KG1 (cell line): ENCODE measurements at regions not wholly inside any gene's neighbourhood (a gene's known extent, or its start where the extent isn't known, plus 50 kb on each side); places are given as distances from the start of the nearest gene placed in this dataset.

Source experiments
- DNase-seq: peaks from one replicate; lab custom pipeline; 2025; lab: John Stamatoyannopoulos, UW

DNA sequence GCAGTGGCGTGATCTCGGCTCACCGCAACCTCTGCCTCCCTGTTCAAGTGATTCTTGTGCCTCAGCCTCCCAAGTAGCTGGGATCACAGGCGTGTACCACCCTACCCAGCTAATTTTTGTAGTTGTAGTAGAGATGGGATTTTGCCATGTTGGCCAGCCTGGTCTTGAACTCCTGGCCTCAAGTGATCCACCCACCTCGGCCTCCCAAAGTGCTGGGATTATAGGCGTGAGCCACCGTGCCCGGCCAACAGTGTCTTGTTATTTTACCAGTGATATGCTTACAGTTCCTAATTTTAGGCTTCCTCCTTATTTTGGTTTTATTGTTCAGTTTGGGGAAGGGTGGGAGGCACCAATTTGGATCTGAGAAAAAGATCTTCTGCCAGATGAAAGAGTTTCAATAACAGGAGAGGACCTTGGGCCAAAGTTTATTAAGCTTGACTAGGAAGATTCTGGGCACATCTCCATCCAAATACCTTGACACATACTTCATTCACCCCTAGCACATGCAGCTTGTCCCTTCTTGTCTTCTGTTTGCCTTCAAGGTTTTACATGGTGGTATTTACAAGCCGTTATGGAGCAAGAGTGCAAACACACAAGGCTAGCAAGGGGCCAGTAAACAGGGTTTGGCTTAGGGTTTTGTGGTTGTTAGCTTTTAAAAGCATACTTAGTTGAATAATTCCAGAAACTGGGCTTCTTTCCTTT, 168.1 kb upstream of the DMRT1 start:
- DNase-seq: no peak

DNA sequence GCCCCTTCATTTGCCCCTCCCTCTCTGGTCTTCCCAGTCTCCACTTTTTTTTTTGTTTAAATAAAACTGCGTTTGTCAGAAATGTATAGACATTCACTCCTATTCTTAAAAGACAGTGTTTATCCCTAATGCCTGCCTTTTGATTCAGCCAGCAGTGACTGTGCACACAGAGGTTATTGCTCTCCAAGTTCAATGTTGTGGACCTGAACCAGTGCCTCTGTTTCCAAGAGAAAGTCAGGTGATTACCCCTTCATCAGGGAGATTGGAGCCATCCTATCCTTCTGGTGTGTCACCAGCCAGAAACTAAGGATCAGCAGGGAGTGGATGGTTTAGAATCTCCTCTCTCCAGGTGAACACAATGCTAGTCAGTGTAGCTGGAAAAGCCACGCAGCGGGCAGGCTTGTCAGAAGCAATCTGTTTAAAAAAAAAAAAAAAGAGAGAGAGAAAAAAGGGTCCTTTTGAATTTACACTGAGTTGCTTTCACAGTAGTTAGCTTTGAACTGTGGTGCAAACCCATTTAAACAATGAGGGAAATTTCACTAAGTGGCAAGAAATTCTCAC, 167.5 kb upstream of the DMRT1 start:
- DNase-seq: no peak

DNA sequence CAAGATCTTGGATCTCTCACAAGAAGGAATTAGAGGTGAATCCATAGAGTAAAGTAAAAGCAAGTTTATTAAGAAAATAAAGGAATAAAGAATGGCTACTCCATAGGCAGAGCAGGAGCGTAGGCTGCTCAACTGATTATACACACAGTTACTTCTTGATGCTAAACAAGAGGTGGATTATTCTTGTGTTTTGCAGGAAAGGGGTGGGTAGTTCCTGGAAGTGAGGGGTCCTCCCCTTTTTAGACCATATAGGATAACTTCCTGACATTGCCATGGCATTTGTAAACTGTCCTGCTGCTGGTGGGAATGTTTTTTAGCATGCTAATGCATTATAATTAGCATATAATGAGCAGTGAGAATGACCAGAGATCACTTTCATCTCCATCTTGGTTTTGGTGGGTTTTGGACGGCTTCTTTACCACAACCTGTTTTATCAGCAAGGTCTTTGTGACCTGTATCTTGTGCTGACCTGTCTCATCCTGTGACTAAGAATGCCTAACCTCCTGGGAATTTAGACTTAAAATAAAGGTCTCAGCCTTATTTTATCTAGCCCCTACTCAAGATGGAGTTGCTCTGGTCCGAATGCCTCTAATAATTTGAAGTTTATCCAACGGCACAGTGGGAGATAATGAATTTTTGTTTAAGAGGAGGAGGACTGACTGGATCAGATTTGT, 165.7 kb upstream of the DMRT1 start:
- DNase-seq: no peak

DNA sequence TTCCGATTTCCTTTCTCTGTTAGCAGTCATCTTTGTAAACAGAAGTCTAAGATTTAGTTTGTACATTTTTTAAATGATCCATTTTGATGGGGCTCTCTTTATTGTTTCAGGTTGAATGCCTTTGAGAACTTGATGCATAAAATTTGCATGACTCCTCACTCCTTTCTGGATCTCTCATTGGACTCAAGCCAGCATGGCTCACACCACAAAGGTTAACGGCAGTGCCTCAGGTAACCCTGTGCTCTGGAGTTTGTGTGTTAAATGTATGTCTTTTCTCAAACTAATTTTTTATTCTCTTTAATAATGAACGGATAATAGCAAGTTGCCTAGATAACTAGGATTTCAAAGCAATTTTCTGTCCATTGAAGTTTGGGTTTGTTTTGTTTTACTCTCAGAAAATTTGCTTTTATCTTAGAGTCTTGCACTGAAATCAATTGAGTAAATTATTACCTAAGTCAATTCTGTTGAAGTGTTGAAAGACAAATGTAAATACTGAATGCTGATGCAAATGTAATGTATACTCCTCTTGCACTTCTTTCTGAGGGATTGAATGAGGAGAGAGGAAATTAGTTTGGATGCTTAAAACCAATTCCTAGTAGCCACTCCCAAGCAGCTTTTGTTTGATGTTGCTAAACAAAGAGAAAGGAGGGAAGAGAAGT, 164.6 kb upstream of the DMRT1 start:
- no peak for DNase-seq

DNA sequence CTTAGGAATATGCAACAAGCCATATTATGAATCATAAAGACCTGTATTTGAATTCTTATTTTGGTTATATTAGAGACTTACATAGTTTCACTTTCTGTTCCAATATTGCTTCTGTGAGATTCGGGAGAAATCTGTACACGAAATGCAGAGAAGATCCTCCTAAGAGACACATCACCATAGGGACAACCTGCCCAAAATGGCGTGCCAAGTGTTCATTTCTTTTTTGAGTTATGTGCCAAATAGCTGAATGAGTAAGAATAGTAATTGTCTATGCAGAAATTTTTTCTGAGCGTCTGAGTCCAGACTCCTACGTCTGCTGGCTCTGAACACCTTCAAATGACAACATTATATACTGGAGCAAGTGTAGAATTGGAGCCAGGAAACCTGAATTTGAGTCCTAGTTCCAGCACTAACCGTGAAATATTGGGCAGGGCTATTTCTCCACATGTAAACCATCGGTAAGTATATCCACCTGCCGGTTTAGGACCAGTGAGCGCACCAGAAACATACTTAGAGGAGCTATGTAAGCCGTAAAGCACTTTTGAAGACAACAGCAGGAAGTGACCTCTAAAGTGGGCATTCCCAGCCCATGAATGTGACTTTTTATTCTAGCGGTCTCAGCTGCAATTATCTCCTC, 163.9 kb upstream of the DMRT1 start:
- no peak for DNase-seq

DNA sequence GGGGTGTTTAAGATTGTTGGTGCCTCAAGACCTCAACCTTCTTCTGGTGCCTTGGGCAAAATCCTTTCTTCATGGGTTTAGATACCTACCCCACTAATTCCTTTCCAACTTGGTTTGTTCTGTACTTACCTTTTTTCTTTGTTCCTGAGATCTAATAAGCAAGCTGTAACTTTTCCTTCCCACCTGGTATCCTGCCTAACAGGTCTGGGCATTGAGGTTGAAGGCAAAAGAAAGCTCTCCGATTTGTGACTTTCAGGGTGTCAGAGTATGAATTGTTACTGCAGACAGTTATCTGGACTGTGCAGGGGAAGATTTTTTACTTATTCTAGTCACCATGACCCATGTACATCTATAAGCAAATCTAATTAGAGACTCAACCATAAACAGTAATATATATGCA, 162.6 kb upstream of the DMRT1 start:
- no peak for DNase-seq

DNA sequence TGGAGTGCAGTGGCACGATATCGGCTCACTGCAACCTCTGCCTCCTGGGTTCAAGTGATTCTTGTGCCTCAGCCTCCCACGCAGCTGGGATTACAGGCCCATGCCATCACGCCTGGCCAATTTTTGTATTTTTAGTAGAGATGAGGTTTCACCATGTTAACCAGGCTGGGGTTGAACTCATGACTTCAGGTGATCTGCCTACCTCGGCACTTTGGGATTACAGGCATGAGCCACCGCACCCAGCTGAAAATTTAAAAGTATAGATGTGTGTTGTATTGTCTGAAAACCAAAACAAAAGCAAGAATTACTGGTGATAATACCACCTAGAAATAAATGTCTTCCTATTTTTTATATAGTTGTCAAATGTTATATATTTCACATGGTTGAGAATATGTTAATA, 162.0 kb upstream of the DMRT1 start:
- no peak for DNase-seq

DNA sequence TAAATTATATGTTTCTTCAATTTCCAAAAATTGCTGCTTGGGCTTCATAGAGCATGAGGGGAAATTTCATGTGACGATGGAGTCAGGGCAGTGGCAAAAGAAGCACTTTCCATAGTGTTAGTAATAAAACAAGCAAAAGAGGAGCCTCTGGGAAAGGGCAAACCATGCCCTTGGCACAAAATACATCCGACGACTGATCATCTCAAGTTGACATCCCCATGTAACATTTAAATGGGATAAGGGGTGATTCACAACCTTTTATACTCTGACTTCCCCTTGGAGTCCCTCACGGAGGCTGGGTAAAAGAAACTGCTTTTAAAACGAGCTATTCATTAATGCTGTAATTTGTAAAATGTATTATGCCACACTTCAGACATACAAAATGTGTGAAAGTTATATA, 161.4 kb upstream of the DMRT1 start:
- no peak for DNase-seq

DNA sequence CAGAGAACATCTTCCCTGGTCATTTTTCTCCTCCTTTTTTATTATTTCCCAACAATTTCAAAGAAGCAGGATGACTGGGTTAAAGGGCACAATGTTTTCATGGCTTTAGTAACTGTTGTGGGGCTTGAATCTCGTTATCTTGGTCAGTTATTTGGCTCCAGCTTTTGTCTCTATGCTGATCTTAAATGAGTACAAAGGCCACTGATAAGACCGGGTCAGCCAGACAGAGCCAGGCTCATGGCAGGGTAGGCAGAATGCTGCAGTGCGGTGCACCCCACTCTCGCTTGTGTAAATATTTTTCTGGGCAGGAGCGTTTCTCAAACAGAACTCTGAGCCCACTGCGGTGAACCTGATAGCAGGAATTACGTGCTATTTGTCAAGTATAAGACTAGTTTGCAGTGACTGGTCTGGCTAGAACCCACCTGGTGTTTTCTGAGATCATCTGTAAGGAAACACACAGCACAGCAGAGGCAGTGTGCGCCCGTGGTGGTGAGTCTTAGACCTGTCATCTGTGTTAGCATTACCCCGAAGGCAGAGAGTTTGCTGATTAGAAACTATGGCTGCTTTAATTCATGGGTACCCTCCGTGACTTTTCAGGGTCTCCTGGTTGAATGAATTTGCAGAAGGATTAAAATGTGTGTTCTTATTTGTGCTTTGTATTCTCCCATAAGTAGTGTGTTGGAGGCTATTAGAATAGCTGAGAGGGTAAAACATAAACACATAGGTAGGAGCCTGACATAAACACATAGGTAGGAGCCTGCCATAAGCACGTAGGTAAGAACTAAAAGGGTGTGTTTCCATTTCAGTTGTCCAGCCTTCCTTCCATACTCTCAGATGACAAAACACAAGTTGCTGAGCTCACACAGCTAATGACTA, 158.6 kb upstream of the DMRT1 start:
- DNase-seq: no peak

DNA sequence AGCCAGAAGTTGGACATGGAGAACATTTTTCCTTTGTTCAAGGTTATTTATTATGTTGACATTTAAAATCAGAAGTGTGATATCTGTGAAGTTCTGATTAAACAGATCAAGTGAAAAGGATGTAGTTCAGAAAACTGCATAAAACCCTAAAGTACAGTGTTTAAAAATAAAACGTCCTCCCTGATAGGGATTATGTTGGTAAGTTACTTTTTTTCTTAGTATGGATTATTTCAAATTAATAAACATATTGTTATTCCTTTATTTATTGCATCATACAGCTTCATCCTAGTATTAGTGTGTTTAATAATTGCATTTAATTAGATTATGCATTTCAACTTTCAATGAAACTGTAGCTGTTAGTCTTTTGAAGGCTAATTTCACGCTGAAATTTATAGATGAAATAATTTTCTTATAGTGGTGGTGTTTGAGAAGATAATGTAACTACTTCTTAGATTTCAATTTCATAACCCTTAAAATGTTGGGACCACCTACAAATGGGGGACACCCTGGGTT, 157.9 kb upstream of the DMRT1 start:
- DNase-seq: no peak

DNA sequence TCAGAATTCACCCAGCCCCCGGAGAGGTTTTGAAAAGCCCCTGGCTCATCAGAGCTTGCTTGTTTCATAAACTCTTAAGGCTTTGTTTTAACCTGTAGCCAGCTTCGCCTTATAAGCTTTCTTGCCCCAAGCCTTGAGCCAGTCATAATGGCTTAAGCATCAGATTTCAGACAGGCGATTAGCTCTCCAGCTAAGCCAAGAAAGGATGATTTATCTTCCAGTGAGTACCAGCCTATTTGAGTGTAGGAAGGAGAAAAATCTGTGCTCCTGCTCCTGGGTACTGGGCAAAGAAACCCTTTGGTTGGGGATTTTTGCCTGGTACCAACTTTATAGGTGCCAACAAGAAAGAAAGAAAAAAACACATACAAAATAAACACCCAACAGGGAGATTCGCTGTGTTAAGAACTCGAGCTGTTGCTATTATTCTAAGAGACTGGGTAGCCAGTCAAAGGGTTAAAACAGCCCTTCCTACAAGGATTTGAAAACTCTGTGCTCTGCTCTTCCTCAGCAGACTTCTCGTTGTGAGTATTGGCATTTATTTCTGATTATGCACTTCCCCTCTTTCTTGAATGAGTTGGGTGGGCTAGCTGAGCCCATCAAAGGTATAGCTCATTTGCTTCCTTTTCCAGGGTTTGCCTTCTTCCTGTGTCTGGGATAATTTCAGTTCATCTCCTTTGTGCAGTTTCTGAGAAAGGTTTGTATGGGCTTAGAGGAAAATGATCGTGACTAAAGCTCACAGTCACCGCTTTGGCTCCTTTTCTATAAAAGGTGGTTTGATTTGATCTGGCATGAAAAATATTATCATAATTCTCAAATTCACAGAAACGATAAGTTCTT, 157.2 kb upstream of the DMRT1 start:
- no peak for DNase-seq

DNA sequence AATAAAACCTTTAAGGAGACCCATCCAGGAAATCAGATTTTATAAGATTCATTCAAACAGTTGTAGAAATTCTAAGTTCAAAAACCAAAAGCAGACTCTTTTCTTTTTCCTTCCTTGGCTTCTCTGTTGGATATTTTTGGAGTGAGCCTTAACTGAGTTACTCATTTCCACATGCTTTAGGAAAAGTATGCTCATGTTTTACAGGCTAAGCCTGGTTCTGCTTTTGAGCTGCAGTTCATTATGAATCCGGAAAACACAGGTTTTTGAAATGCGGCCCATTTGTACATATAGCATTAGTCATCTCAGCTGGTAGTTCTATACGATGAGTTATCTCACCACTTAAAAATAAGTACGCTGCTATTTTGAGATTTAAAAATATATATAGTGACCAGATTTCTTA, 156.6 kb upstream of the DMRT1 start:
- DNase-seq: no peak

DNA sequence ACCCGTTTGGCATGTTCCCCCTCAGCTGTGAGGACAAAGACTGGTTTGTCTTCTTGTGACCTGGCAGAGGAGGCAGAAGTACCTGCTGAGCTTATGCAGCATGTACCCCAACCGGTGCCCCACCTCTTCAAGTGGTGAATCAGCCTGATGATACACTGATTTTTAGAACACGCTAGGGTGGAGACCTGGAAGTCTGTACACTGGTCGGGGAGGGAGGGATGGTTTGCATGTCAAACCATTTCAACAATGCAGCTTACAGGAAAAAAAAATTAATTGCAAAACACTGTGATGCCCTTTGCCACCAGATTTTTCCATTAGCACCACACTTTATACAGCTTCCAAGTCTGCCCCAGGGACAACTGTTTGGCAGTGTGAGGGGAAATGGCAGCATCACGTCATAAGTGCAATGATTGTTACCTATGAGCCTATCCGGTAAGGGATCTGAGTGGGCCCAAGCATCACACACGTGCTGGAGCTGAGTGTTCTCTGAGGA, 155.1 kb upstream of the DMRT1 start:
- no peak for DNase-seq

DNA sequence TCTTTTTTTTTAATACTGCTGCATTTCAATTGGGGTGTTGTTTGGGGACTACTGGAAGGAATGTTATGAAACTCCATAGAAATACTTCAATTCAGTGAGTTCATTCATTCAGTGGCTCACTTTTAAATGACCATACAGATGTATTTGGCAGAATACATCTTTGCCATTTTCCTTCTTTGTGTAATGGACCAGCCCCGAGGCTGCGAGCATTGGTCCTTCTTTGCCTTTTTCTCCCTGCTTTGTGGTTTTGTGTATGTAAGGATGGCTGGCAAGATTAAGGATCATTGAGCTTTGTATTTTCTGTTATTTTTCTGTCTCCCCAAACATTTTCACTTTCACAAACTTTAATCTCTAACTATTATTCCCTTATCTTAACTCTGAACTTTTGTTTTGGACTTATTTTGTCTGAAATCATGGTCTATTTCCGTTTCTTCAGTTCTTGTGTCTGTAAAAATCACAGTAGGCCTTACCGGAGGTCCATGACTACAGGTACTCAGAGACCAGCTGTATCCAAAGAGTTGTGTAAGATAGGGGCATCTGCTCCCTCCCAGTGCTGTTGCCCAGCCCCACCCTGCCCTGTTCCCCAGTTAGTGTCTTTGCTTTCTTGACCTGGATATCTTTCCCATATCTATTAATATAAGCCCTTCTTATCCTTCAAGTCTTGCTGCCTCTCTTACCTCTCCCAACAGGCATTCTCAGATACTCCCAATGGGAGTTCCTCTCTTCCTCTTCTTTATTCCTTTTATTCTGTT, 154.3 kb upstream of the DMRT1 start:
- no peak for DNase-seq

DNA sequence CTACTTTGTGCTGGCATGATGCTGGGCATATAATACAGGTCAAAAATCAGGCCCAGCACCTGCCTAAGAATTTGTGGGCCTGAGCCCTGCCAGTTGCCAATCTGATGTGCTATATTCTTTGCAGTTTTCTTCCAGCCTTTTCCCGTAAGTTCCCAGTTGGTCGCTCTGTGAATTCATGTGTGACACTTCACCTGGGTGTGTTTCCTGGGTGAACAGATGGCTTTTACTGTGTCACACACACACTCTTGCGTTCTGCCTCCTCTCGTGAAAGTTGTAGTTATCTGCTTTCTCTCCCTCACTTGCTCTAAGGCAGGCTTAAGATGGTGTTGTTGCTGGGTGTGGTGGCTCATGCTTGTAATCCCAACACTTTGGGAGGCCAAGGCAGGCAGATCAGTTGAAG, 153.5 kb upstream of the DMRT1 start:
- no peak for DNase-seq

DNA sequence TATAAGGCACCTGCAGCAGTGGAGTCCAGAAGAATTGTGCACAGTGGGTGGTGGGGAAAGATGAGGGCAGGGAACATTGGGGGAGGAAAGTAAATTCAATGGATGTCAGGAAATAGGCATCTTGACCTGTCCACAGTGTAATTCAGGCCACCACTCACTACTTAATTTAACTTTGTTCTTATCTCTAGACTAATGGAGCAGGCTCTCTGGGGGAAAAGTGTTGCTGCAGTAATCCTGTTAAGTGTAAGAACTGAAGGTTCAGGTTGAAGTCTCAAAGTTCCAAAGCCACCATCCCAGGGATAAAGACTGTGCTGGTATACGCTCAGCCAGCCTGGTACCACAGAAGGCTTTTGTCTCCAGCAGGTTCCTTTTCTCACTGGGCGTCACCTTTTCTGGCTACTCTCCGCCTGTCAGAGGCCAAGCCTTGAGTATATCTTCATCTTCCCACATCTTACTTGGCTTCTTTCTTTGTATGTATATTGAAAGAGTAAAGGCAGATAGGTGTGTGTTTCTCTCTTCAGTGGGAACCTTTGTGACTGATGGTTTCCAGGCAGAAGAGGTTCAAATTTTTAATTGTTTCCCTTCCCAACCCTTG, 150.9 kb upstream of the DMRT1 start:
- DNase-seq: no peak

DNA sequence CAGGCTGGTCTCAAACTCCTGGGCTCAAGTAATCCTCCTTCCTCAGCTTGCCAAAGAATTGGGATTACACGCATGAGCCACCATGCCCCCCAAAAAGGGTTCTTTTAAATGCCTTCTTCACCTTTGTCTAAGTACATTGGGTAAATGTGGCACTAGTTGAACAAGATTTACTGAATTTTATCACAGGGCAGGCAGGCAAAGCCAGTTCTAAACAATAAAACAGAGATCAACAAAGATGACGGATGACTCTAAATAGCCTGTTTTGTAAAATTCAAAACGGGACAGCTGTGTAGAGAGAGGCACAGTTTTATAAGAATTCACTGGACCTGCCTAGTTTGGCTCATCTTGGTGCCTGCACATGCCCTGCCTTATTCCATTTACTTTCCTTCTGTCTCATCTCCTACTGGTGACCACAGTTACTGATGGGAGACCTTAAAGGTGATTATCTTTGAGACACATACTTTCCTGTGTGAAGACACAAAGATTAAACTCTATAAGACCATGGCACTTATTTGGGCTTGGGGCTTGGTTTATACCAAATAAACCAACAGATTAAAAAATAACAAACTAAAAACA, 149.6 kb upstream of the DMRT1 start:
- no peak for DNase-seq

DNA sequence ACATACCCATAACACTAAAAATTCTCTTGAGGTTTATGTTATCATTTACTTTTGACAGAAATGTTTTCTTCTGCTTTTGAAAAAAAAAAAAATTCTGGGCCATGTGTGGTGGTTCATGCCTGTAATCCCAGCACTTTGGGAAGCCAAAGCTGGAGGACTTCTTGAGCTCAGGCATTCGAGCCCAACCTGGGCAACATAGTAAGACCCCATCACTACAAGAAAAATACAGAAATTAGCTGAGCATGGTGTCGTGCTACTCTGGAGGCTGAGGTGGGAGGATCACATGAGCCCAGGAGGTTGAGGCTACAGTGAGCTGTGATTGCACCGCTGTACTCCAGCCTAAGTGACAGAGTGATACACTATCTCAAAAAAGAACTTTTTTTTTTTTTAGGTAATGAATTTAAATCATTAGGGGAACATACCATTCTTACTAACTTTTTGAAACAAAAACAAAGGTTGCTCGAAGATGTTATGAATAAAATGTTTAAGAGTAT, 148.8 kb upstream of the DMRT1 start:
- no peak for DNase-seq
